Liver (tissue), 8 donors: ENCODE measurements at regions not wholly inside any gene's neighbourhood (a gene's known extent, or its start where the extent isn't known, plus 50 kb on each side); places are given as distances from the start of the nearest gene placed in this dataset.

Experiments
- DNase-seq: peaks from one replicate; pipeline ENCODE4 v3.0.0-alpha.2; 2017; ENCODE audit warnings: low spot score
- H3K27ac ChIP-seq, 2 donors: one replicate each; pipeline ENCODE4 v1.7.0; 2013; ENCODE audit warnings: inconsistent platforms in 2 of 2, low read length in 2 of 2, control low read depth in 1 of 2, low read depth in 1 of 2, mild to moderate bottlenecking in 1 of 2
- H3K27me3 ChIP-seq, 4 donors: one replicate each; pipeline versions ENCODE4 v1.6.1 to v1.7.0; 2013; ENCODE audit warnings: low read length in 3 of 4, inconsistent platforms in 1 of 4, mild to moderate bottlenecking in 1 of 4, moderate library complexity in 1 of 4; ENCODE audit not compliant: control insufficient read depth in 4 of 4, insufficient read depth in 4 of 4
- H3K36me3 ChIP-seq, 4 donors: one replicate each; pipeline versions ENCODE4 v1.6.1 to v1.7.0; 2013; ENCODE audit warnings: low read length in 3 of 4, mild to moderate bottlenecking in 3 of 4, low read depth in 1 of 4, moderate library complexity in 1 of 4; ENCODE audit not compliant: control insufficient read depth in 4 of 4, insufficient read depth in 3 of 4
- H3K4me1 ChIP-seq, 4 donors: one replicate each; pipeline versions ENCODE4 v1.6.1 to v1.7.0; 2013; ENCODE audit warnings: low read length in 3 of 4, mild to moderate bottlenecking in 3 of 4, moderate library complexity in 1 of 4; ENCODE audit not compliant: control insufficient read depth in 4 of 4, insufficient read depth in 4 of 4
- H3K4me3 ChIP-seq, 3 donors: one replicate each; pipeline versions ENCODE4 v1.6.1 to v1.7.0; 2013; ENCODE audit warnings: low read length in 3 of 3, control low read depth in 1 of 3, low read depth in 1 of 3, mild to moderate bottlenecking in 1 of 3
- H3K9ac ChIP-seq, 2 donors: one replicate each; pipeline ENCODE4 v1.7.0; 2013; ENCODE audit warnings: low read length in 2 of 2, mild to moderate bottlenecking in 2 of 2, moderate library complexity in 2 of 2, control low read depth in 1 of 2, low read depth in 1 of 2
- H3K9me3 ChIP-seq, 4 donors: one replicate each; pipeline versions ENCODE4 v1.6.1 to v1.7.0; 2013; ENCODE audit warnings: low read length in 3 of 4; ENCODE audit not compliant: control insufficient read depth in 4 of 4
- ATF3 ChIP-seq: IDR thresholded peaks from 2 replicates; pipeline ENCODE4 v1.6.1; 2016; ENCODE audit warnings: antibody characterized with exemption
- EGR1 ChIP-seq, 2 donors: IDR thresholded peaks; 2 replicates each; pipeline ENCODE4 v1.6.1; 2016 to 2018; ENCODE audit warnings: antibody characterized with exemption in 2 of 2, low read depth in 2 of 2
- FOXA1 ChIP-seq: IDR thresholded peaks from 2 replicates; pipeline ENCODE4 v1.6.1; 2016; ENCODE audit warnings: antibody characterized with exemption
- FOXA2 ChIP-seq: IDR thresholded peaks from 2 replicates; pipeline ENCODE4 v1.6.1; 2016; ENCODE audit warnings: antibody characterized with exemption
- GABPA ChIP-seq, 2 donors: IDR thresholded peaks in 1 of 2; conservative IDR thresholded peaks in 1 of 2; 2 replicates each; pipeline ENCODE4 v1.6.1; 2016; ENCODE audit warnings: antibody characterized with exemption in 2 of 2, mild to moderate bottlenecking in 1 of 2, moderate library complexity in 1 of 2
- HNF4A ChIP-seq, 2 donors: conservative IDR thresholded peaks; 2 replicates each; pipeline ENCODE4 v1.6.1; 2016; ENCODE audit warnings: antibody characterized with exemption in 2 of 2, mild to moderate bottlenecking in 2 of 2
- HNF4G ChIP-seq: IDR thresholded peaks from 2 replicates; pipeline ENCODE4 v1.6.1; 2016; ENCODE audit warnings: antibody characterized with exemption
- JUND ChIP-seq, 2 donors: IDR thresholded peaks; 2 replicates each; pipeline ENCODE4 v1.6.1; 2016; ENCODE audit warnings: antibody characterized with exemption in 2 of 2
- NR2F2 ChIP-seq: IDR thresholded peaks from 2 replicates; pipeline ENCODE4 v1.6.1; 2016; ENCODE audit warnings: antibody characterized with exemption
- RAD21 ChIP-seq, 2 donors: IDR thresholded peaks; 2 replicates each; pipeline ENCODE4 v1.6.1; 2016; ENCODE audit warnings: antibody characterized with exemption in 2 of 2, mild to moderate bottlenecking in 2 of 2
- REST ChIP-seq: IDR thresholded peaks from 2 replicates; pipeline ENCODE4 v1.6.1; 2016; ENCODE audit warnings: antibody characterized with exemption, mild to moderate bottlenecking
- RXRA ChIP-seq, 2 donors: IDR thresholded peaks; 2 replicates each; pipeline ENCODE4 v1.6.1; 2017 to 2018; ENCODE audit warnings: antibody characterized with exemption in 2 of 2, mild to moderate bottlenecking in 1 of 2
- SP1 ChIP-seq: IDR thresholded peaks from 2 replicates; pipeline ENCODE4 v1.6.1; 2018; ENCODE audit warnings: antibody characterized with exemption, mild to moderate bottlenecking
- TAF1 ChIP-seq: conservative IDR thresholded peaks from 2 replicates; pipeline ENCODE4 v1.6.1; 2016; ENCODE audit warnings: antibody characterized with exemption, mild to moderate bottlenecking
- YY1 ChIP-seq: IDR thresholded peaks from 2 replicates; pipeline ENCODE4 v1.6.1; 2016; ENCODE audit warnings: antibody characterized with exemption, mild to moderate bottlenecking
- WGBS: extraction: QIAGEN DNeasy Blood & Tissue Kit; methylation state at CpG from one replicate; pipeline ENCODE4 v1.1.7; 2013; 5-methylcytosine and 5-hydroxymethylcytosine counted together
- TF ChIP-seq, protein P1 (sequence below): fragments of 150-350 bp; IDR thresholded peaks from 2 replicates; pipeline ENCODE4 v1.5.1; 2017; ENCODE audit warnings: improper control_type of control experiment, low read depth, low read length; ENCODE audit not compliant: missing input control
- TF ChIP-seq, protein P2 (sequence below): IDR thresholded peaks from 2 replicates; pipeline ENCODE4 v1.6.1; 2016; ENCODE audit warnings: antibody characterized with exemption
- donor health status: healthy.
- donor health status: healthy.
- donor health status: healthy.
- donor health status: healthy.
- donor health status: healthy.

DNA sequence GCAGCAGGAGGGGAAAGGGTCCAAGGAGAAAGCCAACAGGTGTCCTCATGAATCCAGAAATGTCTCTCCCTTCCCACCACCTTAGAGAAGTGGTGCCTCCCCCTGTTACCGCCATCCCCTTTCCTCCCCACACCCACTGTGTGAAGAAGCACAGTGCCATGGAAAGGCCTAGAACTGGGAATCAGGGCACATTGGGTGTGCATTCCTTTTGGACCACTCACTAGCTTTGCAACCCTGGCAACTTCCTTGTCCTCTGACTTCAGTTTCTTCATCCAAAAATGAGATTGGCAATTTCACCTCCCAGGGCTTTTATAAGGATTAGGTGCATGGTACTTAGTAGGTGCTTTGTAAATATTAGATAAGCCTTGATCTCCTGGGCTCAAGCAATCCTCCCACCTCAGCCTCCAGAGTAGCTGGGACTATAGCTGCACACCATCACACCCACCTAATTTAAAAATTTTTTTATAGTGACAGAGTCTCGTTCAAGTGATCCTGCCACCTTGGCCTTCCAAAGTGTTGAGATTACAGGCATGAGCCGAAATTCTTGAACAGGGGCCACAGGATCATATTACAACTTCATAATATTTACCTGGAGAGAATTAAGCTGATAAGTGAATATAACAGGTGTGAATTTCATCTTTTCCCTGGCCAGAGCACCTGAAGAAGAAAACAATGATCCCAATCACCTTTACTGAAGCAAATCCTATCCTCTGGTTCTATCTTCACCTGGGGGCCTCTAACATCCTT, 97.9 kb upstream of the TAF1B start:
- Histone ChIP-seq H3K36me3 (no peaks in the 10 kb centered on the region), H3K9me3 (no peaks in the 10 kb centered on the region), H3K9ac (no peak overlapping the region), H3K27me3 (no peaks in the 10 kb centered on the region), H3K27ac (no peak overlapping the region), H3K4me3 (no peak overlapping the region), H3K4me1 (no peaks in the 10 kb centered on the region)
- no peak for DNase-seq
- TF ChIP-seq YY1 (no peak), TAF1 (no peak), NR2F2 (no peak), HNF4A (conservative IDR thresholded peaks at IDR 0.05) (no peak), GABPA (IDR thresholded peaks at IDR 0.05 in 1 of 2, conservative IDR thresholded peaks at IDR 0.05 in 1 of 2) (no peak), ATF3 (no peak), RAD21 (IDR thresholded peaks at IDR 0.05) (no peak), SP1 (no peak), FOXA2 (no peak), HNF4G (no peak), JUND (IDR thresholded peaks at IDR 0.05) (no peak), RXRA (IDR thresholded peaks at IDR 0.05) (no peak), REST (no peak)
- TF ChIP-seq, protein P1, sequence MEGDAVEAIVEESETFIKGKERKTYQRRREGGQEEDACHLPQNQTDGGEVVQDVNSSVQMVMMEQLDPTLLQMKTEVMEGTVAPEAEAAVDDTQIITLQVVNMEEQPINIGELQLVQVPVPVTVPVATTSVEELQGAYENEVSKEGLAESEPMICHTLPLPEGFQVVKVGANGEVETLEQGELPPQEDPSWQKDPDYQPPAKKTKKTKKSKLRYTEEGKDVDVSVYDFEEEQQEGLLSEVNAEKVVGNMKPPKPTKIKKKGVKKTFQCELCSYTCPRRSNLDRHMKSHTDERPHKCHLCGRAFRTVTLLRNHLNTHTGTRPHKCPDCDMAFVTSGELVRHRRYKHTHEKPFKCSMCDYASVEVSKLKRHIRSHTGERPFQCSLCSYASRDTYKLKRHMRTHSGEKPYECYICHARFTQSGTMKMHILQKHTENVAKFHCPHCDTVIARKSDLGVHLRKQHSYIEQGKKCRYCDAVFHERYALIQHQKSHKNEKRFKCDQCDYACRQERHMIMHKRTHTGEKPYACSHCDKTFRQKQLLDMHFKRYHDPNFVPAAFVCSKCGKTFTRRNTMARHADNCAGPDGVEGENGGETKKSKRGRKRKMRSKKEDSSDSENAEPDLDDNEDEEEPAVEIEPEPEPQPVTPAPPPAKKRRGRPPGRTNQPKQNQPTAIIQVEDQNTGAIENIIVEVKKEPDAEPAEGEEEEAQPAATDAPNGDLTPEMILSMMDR, result no peak
- TF ChIP-seq, protein P2, sequence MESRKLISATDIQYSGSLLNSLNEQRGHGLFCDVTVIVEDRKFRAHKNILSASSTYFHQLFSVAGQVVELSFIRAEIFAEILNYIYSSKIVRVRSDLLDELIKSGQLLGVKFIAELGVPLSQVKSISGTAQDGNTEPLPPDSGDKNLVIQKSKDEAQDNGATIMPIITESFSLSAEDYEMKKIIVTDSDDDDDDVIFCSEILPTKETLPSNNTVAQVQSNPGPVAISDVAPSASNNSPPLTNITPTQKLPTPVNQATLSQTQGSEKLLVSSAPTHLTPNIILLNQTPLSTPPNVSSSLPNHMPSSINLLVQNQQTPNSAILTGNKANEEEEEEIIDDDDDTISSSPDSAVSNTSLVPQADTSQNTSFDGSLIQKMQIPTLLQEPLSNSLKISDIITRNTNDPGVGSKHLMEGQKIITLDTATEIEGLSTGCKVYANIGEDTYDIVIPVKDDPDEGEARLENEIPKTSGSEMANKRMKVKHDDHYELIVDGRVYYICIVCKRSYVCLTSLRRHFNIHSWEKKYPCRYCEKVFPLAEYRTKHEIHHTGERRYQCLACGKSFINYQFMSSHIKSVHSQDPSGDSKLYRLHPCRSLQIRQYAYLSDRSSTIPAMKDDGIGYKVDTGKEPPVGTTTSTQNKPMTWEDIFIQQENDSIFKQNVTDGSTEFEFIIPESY, result no peak
- 58% methylated on average over 3 of the region's 3 CpGs for WGBS

- no peaks in the 10 kb centered on the region for H3K9me3 ChIP-seq
- no peaks in the 10 kb centered on the region for H3K36me3 ChIP-seq
- WGBS, result 88% methylated on average over 4 of the region's 4 CpGs
- H3K27ac ChIP-seq, result no peak overlapping the region
- DNase-seq, result no peak
- no peaks in the 10 kb centered on the region for H3K4me1 ChIP-seq
- no peak overlapping the region for H3K4me3 ChIP-seq
- H3K27me3 ChIP-seq, result no peaks in the 10 kb centered on the region
- no peak overlapping the region for H3K9ac ChIP-seq
- TF ChIP-seq RXRA (IDR thresholded peaks at IDR 0.05) (no peak), HNF4A (conservative IDR thresholded peaks at IDR 0.05) (no peak), EGR1 (IDR thresholded peaks at IDR 0.05; ENCODE audit: low read depth in 2 of 2) (no peak), FOXA1 (no peak), JUND (IDR thresholded peaks at IDR 0.05) (no peak), GABPA (IDR thresholded peaks at IDR 0.05 in 1 of 2, conservative IDR thresholded peaks at IDR 0.05 in 1 of 2) (no peak), YY1 (no peak), ATF3 (no peak), REST (no peak), FOXA2 (no peak)
- TF ChIP-seq, protein P1, result no peak
These were observed 95.9 kb upstream of the TAF1B start for GRCh38 chr2:9747396-9747795.
